ENCODE measurements at regions not wholly inside any gene's neighbourhood (a gene's known extent, or its start where the extent isn't known, plus 50 kb on each side); places are given as distances from the start of the nearest gene placed in this dataset.

DNA sequence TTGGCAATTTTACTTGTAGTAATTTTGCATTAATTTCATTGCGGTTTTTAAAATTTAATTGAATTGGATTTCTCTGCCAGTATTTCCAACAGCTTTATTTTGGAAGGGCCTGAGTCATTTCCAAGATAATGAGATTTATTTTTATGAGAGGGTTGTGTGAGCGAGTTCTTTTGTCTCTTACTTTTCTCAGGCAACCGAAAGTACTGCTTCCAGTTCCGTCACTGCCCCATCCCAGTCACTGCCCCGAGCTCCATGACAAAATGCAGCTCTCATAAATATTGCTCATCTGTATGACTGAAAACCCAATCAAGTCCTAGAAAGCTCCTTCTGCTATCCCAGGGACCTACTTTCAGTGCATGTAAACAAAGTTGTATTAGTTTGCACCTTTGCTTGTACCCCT, 468.4 kb upstream of the SEMA3D start:
- H3K4me3 Mint-ChIP-seq: no peak overlapping the region

GRCh38 chr7:85644272-85644671, 457.4 kb upstream of the SEMA3D start:
- Mint-ChIP-seq H3K9me3 (peaks cover 17% of the 10 kb centered on the region), H3K36me3 (no peaks in the 10 kb centered on the region), H3K27me3 (ENCODE audit: low read depth) (no peaks in the 10 kb centered on the region), H3K27ac (no peak overlapping the region), H3K4me1 (peaks cover 9% of the 10 kb centered on the region), H3K4me3 (no peak overlapping the region)
- TF ChIP-seq, protein P1, sequence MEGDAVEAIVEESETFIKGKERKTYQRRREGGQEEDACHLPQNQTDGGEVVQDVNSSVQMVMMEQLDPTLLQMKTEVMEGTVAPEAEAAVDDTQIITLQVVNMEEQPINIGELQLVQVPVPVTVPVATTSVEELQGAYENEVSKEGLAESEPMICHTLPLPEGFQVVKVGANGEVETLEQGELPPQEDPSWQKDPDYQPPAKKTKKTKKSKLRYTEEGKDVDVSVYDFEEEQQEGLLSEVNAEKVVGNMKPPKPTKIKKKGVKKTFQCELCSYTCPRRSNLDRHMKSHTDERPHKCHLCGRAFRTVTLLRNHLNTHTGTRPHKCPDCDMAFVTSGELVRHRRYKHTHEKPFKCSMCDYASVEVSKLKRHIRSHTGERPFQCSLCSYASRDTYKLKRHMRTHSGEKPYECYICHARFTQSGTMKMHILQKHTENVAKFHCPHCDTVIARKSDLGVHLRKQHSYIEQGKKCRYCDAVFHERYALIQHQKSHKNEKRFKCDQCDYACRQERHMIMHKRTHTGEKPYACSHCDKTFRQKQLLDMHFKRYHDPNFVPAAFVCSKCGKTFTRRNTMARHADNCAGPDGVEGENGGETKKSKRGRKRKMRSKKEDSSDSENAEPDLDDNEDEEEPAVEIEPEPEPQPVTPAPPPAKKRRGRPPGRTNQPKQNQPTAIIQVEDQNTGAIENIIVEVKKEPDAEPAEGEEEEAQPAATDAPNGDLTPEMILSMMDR (IDR thresholded peaks at IDR 0.05; ENCODE audit: unreplicated experiment): no peak
- no peak for DNase-seq (ENCODE audit: low spot score in 2 of 2, unreplicated experiment in 2 of 2)

More for the DNA sequence above, 468.4 kb upstream of the SEMA3D start:
- no peak for DNase-seq (ENCODE audit: low spot score in 2 of 2, unreplicated experiment in 2 of 2)
- TF ChIP-seq, protein P1 (IDR thresholded peaks at IDR 0.05; ENCODE audit: unreplicated experiment): no peak
- Mint-ChIP-seq H3K27ac (no peak overlapping the region), H3K4me1 (no peaks in the 10 kb centered on the region), H3K9me3 (no peaks in the 10 kb centered on the region), H3K27me3 (ENCODE audit: low read depth) (no peaks in the 10 kb centered on the region), H3K36me3 (no peaks in the 10 kb centered on the region)

DNA sequence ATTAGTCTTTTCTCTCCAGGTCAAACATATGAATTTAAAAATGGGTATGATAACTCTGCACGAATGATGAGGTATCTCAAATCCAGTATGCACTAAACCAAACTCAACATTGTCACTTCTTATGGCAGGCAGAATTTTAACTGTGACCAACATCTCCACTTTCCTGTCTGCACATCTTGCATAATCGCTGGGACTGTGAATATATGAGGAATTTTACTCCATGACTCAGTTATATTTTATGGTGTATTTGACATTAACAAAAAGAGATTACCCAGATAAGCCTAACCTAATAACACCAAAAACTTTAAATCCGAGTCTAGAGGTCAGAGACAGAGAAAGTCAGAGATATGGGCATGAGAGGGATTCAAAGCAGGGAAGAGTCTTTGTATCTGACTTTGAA, 454.5 kb upstream of the SEMA3D start:
- no peaks in the 10 kb centered on the region for H3K27me3 Mint-ChIP-seq (ENCODE audit: low read depth)
- H3K36me3 Mint-ChIP-seq: no peaks in the 10 kb centered on the region
- H3K4me1 Mint-ChIP-seq: peaks cover 21% of the 10 kb centered on the region
- H3K9me3 Mint-ChIP-seq: peaks cover 9% of the 10 kb centered on the region
- no peak overlapping the region for H3K27ac Mint-ChIP-seq
- H3K4me3 Mint-ChIP-seq: no peak overlapping the region
- no peak for DNase-seq (ENCODE audit: low spot score in 2 of 2, unreplicated experiment in 2 of 2)
- TF ChIP-seq, protein P1 (IDR thresholded peaks at IDR 0.05; ENCODE audit: unreplicated experiment): no peak

GRCh38 chr7:85638394-85638793, 451.5 kb upstream of the SEMA3D start:
- H3K4me3 Mint-ChIP-seq: no peak overlapping the region
- peaks cover 17% of the 10 kb centered on the region for H3K4me1 Mint-ChIP-seq
- TF ChIP-seq, protein P1 (IDR thresholded peaks at IDR 0.05; ENCODE audit: unreplicated experiment): no peak
- H3K27me3 Mint-ChIP-seq (ENCODE audit: low read depth): no peaks in the 10 kb centered on the region
- DNase-seq (ENCODE audit: low spot score in 2 of 2, unreplicated experiment in 2 of 2): no peak
- peaks cover 8% of the 10 kb centered on the region for H3K9me3 Mint-ChIP-seq
- H3K36me3 Mint-ChIP-seq: peaks cover 3% of the 10 kb centered on the region
- H3K27ac Mint-ChIP-seq: no peak overlapping the region

- Mint-ChIP-seq H3K27me3 (ENCODE audit: low read depth) (no peaks in the 10 kb centered on the region), H3K9me3 (peaks cover 8% of the 10 kb centered on the region), H3K36me3 (peaks cover 3% of the 10 kb centered on the region), H3K27ac (no peak overlapping the region), H3K4me1 (peaks cover 12% of the 10 kb centered on the region), H3K4me3 (no peak overlapping the region)
- DNase-seq (ENCODE audit: low spot score in 2 of 2, unreplicated experiment in 2 of 2): no peak
- TF ChIP-seq, protein P1 (IDR thresholded peaks at IDR 0.05; ENCODE audit: unreplicated experiment): no peak
These were observed 448.1 kb upstream of the SEMA3D start for GRCh38 chr7:85634951-85635350.
